K562 (cell line): ENCODE measurements at regions not wholly inside any gene's neighbourhood (a gene's known extent, or its start where the extent isn't known, plus 50 kb on each side); places are given as distances from the start of the nearest gene placed in this dataset.

Experiments used
- RNF2 ChIP-seq: sonication (generic); IDR thresholded peaks from 2 replicates; pipeline ENCODE4 v1.6.1; 2016
- ZNF589 ChIP-seq: fragments of 200-800 bp; sonication (Bioruptor generic); IDR thresholded peaks from 2 replicates; pipeline ENCODE4 v1.6.1; 2016; ENCODE audit warnings: low read depth, missing genetic modification characterization, missing compliant biosample characterization

DNA sequence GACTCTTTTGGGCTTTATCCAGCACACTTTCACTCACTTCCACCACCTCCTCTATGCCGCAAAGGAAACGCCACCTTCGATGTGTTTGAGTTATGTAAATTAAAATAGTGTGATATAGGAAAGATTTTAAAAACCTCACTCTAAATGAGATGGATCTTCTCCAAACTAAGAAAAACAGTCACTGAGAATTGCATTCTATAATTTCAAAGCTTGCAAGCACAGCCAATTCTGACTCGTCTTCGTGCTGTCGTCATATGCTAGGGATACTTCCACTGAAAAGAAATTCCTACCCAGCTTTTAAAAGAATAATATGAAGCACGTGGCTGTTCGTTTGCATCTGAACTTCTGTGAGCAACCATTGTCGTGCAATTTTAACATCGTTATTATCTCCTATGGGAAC lies 162.5 kb downstream of the SH3BP4 start:
- TF ChIP-seq RNF2 (no peak), ZNF589 (CRISPR knock-in tag) (no peak)
